ENCODE measurements at regions not wholly inside any gene's neighbourhood (a gene's known extent, or its start where the extent isn't known, plus 50 kb on each side); places are given as distances from the start of the nearest gene placed in this dataset.
"Not testable (repeated sequence)": the region's sequence is repeated elsewhere in the genome, so short reads cannot be mapped to it uniquely, and the experiment has no call there.

- not testable (repeated sequence) for H3K27me3 ChIP-seq; H3K9me3 ChIP-seq; H3K36me3 ChIP-seq; H3K4me3 ChIP-seq (ENCODE audit: low read depth in 1 of 2, low read length in 1 of 2); H3K27ac ChIP-seq
- peaks cover 7 to 16% of the 10 kb centered on the region in 2 experiments for H3K4me1 ChIP-seq (ENCODE audit: control insufficient read depth in 1 of 2, insufficient read depth in 1 of 2, low read depth in 1 of 2, low read length in 1 of 2)
Measured at GRCh38 chr9:66785603-66786002, 114.9 kb upstream of the ZNF658 start.

- H3K36me3 ChIP-seq; H3K27me3 ChIP-seq; H3K4me3 ChIP-seq (ENCODE audit: low read depth in 1 of 2, low read length in 1 of 2); H3K4me1 ChIP-seq (ENCODE audit: control insufficient read depth in 1 of 2, insufficient read depth in 1 of 2, low read depth in 1 of 2, low read length in 1 of 2); H3K27ac ChIP-seq; H3K9me3 ChIP-seq: not testable (repeated sequence)
Measured at GRCh38 chr9:66791092-66791750, 109.3 kb upstream of the ZNF658 start.

GRCh38 chr9:66794769-66795168, 105.8 kb upstream of the ZNF658 start:
- not testable (repeated sequence) for H3K36me3 ChIP-seq; H3K4me1 ChIP-seq (ENCODE audit: control insufficient read depth in 1 of 2, insufficient read depth in 1 of 2, low read depth in 1 of 2, low read length in 1 of 2); H3K4me3 ChIP-seq (ENCODE audit: low read depth in 1 of 2, low read length in 1 of 2); H3K27ac ChIP-seq; H3K9me3 ChIP-seq; H3K27me3 ChIP-seq

GRCh38 chr9:66795723-66796503, 104.6 kb upstream of the ZNF658 start:
- H3K27me3 ChIP-seq; H3K36me3 ChIP-seq; H3K4me3 ChIP-seq (ENCODE audit: low read depth in 1 of 2, low read length in 1 of 2); H3K9me3 ChIP-seq; H3K27ac ChIP-seq; H3K4me1 ChIP-seq (ENCODE audit: control insufficient read depth in 1 of 2, insufficient read depth in 1 of 2, low read depth in 1 of 2, low read length in 1 of 2): not testable (repeated sequence)

- not testable (repeated sequence) for H3K4me3 ChIP-seq (ENCODE audit: low read depth in 1 of 2, low read length in 1 of 2); H3K36me3 ChIP-seq; H3K27me3 ChIP-seq; H3K9me3 ChIP-seq; H3K4me1 ChIP-seq (ENCODE audit: control insufficient read depth in 1 of 2, insufficient read depth in 1 of 2, low read depth in 1 of 2, low read length in 1 of 2); H3K27ac ChIP-seq
Measured at GRCh38 chr9:66797905-66798616, 102.5 kb upstream of the ZNF658 start.

GRCh38 chr9:66803619-66804018, 96.9 kb upstream of the ZNF658 start:
- H3K27ac ChIP-seq; H3K4me3 ChIP-seq (ENCODE audit: low read depth in 1 of 2, low read length in 1 of 2); H3K4me1 ChIP-seq (ENCODE audit: control insufficient read depth in 1 of 2, insufficient read depth in 1 of 2, low read depth in 1 of 2, low read length in 1 of 2); H3K27me3 ChIP-seq; H3K9me3 ChIP-seq; H3K36me3 ChIP-seq: not testable (repeated sequence)

- H3K36me3 ChIP-seq; H3K9me3 ChIP-seq; H3K27ac ChIP-seq; H3K4me1 ChIP-seq (ENCODE audit: control insufficient read depth in 1 of 2, insufficient read depth in 1 of 2, low read depth in 1 of 2, low read length in 1 of 2); H3K27me3 ChIP-seq; H3K4me3 ChIP-seq (ENCODE audit: low read depth in 1 of 2, low read length in 1 of 2): not testable (repeated sequence)
Measured at GRCh38 chr9:66810247-66810646, 90.3 kb upstream of the ZNF658 start.

- H3K27ac ChIP-seq: not testable (repeated sequence)
Measured at GRCh38 chr9:66812367-66812766, 88.2 kb upstream of the ZNF658 start.

GRCh38 chr9:66812967-66813366, 87.6 kb upstream of the ZNF658 start:
- H3K36me3 ChIP-seq; H3K27me3 ChIP-seq; H3K9me3 ChIP-seq; H3K27ac ChIP-seq; H3K4me1 ChIP-seq (ENCODE audit: control insufficient read depth in 1 of 2, insufficient read depth in 1 of 2, low read depth in 1 of 2, low read length in 1 of 2); H3K4me3 ChIP-seq (ENCODE audit: low read depth in 1 of 2, low read length in 1 of 2): not testable (repeated sequence)

More at GRCh38 chr9:66812367-66812766, 88.2 kb upstream of the ZNF658 start:
- not testable (repeated sequence) for H3K4me3 ChIP-seq (ENCODE audit: low read depth in 1 of 2, low read length in 1 of 2); H3K36me3 ChIP-seq; H3K4me1 ChIP-seq (ENCODE audit: control insufficient read depth in 1 of 2, insufficient read depth in 1 of 2, low read depth in 1 of 2, low read length in 1 of 2); H3K9me3 ChIP-seq; H3K27me3 ChIP-seq

- H3K27me3 ChIP-seq; H3K36me3 ChIP-seq; H3K9me3 ChIP-seq; H3K4me3 ChIP-seq (ENCODE audit: low read depth in 1 of 2, low read length in 1 of 2); H3K27ac ChIP-seq; H3K4me1 ChIP-seq (ENCODE audit: control insufficient read depth in 1 of 2, insufficient read depth in 1 of 2, low read depth in 1 of 2, low read length in 1 of 2): not testable (repeated sequence)
Measured at GRCh38 chr9:66814038-66814437, 86.5 kb upstream of the ZNF658 start.

GRCh38 chr9:66819510-66819909, 81.0 kb upstream of the ZNF658 start:
- not testable (repeated sequence) for H3K4me1 ChIP-seq (ENCODE audit: control insufficient read depth in 1 of 2, insufficient read depth in 1 of 2, low read depth in 1 of 2, low read length in 1 of 2); H3K27me3 ChIP-seq; H3K36me3 ChIP-seq; H3K4me3 ChIP-seq (ENCODE audit: low read depth in 1 of 2, low read length in 1 of 2); H3K27ac ChIP-seq; H3K9me3 ChIP-seq

- H3K4me3 ChIP-seq (ENCODE audit: low read depth in 1 of 2, low read length in 1 of 2); H3K27ac ChIP-seq; H3K36me3 ChIP-seq; H3K4me1 ChIP-seq (ENCODE audit: control insufficient read depth in 1 of 2, insufficient read depth in 1 of 2, low read depth in 1 of 2, low read length in 1 of 2); H3K27me3 ChIP-seq; H3K9me3 ChIP-seq: not testable (repeated sequence)
Measured at GRCh38 chr9:66820014-66820660, 80.4 kb upstream of the ZNF658 start.

GRCh38 chr9:66824169-66824568, 76.4 kb upstream of the ZNF658 start:
- not testable (repeated sequence) for H3K27me3 ChIP-seq; H3K36me3 ChIP-seq; H3K4me1 ChIP-seq (ENCODE audit: control insufficient read depth in 1 of 2, insufficient read depth in 1 of 2, low read depth in 1 of 2, low read length in 1 of 2); H3K4me3 ChIP-seq (ENCODE audit: low read depth in 1 of 2, low read length in 1 of 2); H3K27ac ChIP-seq; H3K9me3 ChIP-seq

Data from neutrophil (primary cell).